Neural crest cell (in vitro differentiated cells): ENCODE measurements at regions not wholly inside any gene's neighbourhood (a gene's known extent, or its start where the extent isn't known, plus 50 kb on each side); places are given as distances from the start of the nearest gene placed in this dataset.

Experiments
- DNase-seq: peaks from one replicate; pipeline ENCODE4 v3.0.0; 2021; ENCODE audit warnings: low read depth, mixed read lengths, low spot score
- H3K27ac Mint-ChIP-seq: one replicate; pipeline ENCODE4 v1.8.0; 2021; ENCODE audit warnings: mild to moderate bottlenecking, mixed read lengths; ENCODE audit not compliant: unreplicated experiment
- H3K27me3 Mint-ChIP-seq: 2 replicates; pipeline ENCODE4 v1.8.0; 2021; ENCODE audit warnings: low read depth, mild to moderate bottlenecking, mixed read lengths
- H3K36me3 Mint-ChIP-seq: 2 replicates; pipeline ENCODE4 v1.8.0; 2021; ENCODE audit warnings: low read depth, mild to moderate bottlenecking, mixed read lengths
- H3K4me1 Mint-ChIP-seq: 2 replicates; pipeline ENCODE4 v1.8.0; 2021; ENCODE audit warnings: mixed read lengths
- H3K4me3 Mint-ChIP-seq: one replicate; pipeline ENCODE4 v1.8.0; 2021; ENCODE audit warnings: mild to moderate bottlenecking, mixed read lengths
- H3K9me3 Mint-ChIP-seq: 2 replicates; pipeline ENCODE4 v1.8.0; 2021; ENCODE audit warnings: mixed read lengths
- CTCF ChIP-seq: fragments of 200-600 bp; sonication (generic); conservative IDR thresholded peaks from 2 replicates; pipeline ENCODE4 v1.5.0; 2021; ENCODE audit warnings: antibody characterized with exemption, mild to moderate bottlenecking

- Mint-ChIP-seq H3K9me3 (no peaks in the 10 kb centered on the region), H3K4me1 (no peaks in the 10 kb centered on the region), H3K4me3 (no peak overlapping the region), H3K27ac (no peak overlapping the region), H3K27me3 (peaks cover 29% of the 10 kb centered on the region), H3K36me3 (no peaks in the 10 kb centered on the region)
- TF ChIP-seq CTCF = no peak
- DNase-seq = no peak
These were observed 167.1 kb downstream of the MAFB start for GRCh38 chr20:40521962-40522361.

- H3K36me3 Mint-ChIP-seq = no peaks in the 10 kb centered on the region
- H3K27me3 Mint-ChIP-seq = peaks cover 22% of the 10 kb centered on the region
- DNase-seq = no peak
- no peaks in the 10 kb centered on the region for H3K9me3 Mint-ChIP-seq
- TF ChIP-seq CTCF = no peak
- H3K4me1 Mint-ChIP-seq = no peaks in the 10 kb centered on the region
- H3K27ac Mint-ChIP-seq = no peak overlapping the region
- no peak overlapping the region for H3K4me3 Mint-ChIP-seq
These were observed 169.1 kb downstream of the MAFB start for GRCh38 chr20:40519918-40520317.

GRCh38 chr20:40512994-40513393 is 176.0 kb downstream of the MAFB start:
- no peak for DNase-seq
- no peak overlapping the region for H3K27ac Mint-ChIP-seq
- peaks cover 12% of the 10 kb centered on the region for H3K27me3 Mint-ChIP-seq

GRCh38 chr20:40512591-40512990 is 176.4 kb downstream of the MAFB start:
- Mint-ChIP-seq H3K4me1 (no peaks in the 10 kb centered on the region), H3K4me3 (no peak overlapping the region), H3K27ac (no peak overlapping the region), H3K27me3 (peaks cover 10% of the 10 kb centered on the region), H3K9me3 (no peaks in the 10 kb centered on the region), H3K36me3 (no peaks in the 10 kb centered on the region)
- no peak for DNase-seq
- no peak for TF ChIP-seq CTCF

More at GRCh38 chr20:40512994-40513393, 176.0 kb downstream of the MAFB start:
- Mint-ChIP-seq H3K9me3 (no peaks in the 10 kb centered on the region), H3K36me3 (no peaks in the 10 kb centered on the region), H3K4me1 (no peaks in the 10 kb centered on the region), H3K4me3 (no peak overlapping the region)
- no peak for TF ChIP-seq CTCF

GRCh38 chr20:40511478-40511877 is 177.6 kb downstream of the MAFB start:
- Mint-ChIP-seq H3K4me1 (no peaks in the 10 kb centered on the region), H3K9me3 (no peaks in the 10 kb centered on the region), H3K27ac (no peak overlapping the region), H3K27me3 (peaks cover 8% of the 10 kb centered on the region), H3K4me3 (no peak overlapping the region), H3K36me3 (no peaks in the 10 kb centered on the region)
- DNase-seq = no peak
- no peak for TF ChIP-seq CTCF

- Mint-ChIP-seq H3K9me3 (no peaks in the 10 kb centered on the region), H3K4me3 (no peak overlapping the region), H3K27me3 (peaks cover 8% of the 10 kb centered on the region), H3K27ac (no peak overlapping the region), H3K36me3 (no peaks in the 10 kb centered on the region), H3K4me1 (no peaks in the 10 kb centered on the region)
- TF ChIP-seq CTCF = no peak
- DNase-seq = no peak
These were observed 178.4 kb downstream of the MAFB start for GRCh38 chr20:40510622-40511021.
